ENCODE measurements at regions not wholly inside any gene's neighbourhood (a gene's known extent, or its start where the extent isn't known, plus 50 kb on each side); places are given as distances from the start of the nearest gene placed in this dataset.

DNA sequence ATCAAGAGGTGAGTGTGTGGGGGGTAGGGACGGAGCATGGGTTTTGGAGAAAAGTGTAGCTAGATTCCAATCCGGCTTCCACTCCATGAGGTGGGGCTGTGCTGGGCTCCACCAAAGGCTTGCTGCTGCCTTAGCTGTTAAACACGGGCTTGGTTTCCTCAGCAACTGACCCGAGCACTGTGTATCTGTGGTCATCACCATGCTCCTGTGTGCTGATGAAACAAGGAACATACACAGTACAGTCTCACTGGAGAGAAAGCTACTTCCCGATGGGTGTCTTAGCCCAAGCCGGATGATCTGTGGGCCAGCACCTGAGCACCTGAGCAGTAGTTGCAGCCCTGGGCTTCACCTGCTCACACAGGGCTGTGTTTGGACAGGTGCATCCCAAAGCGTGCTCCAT lies 52.9 kb upstream of the VRK1 start:
- Histone ChIP-seq H3K79me1 (ENCODE audit: insufficient read depth, low read depth, low read length, poor library complexity, severe bottlenecking) (no peaks in the 10 kb centered on the region), H3K27me3 (ENCODE audit: insufficient read depth, low read length) (no peaks in the 10 kb centered on the region), H3K23me2 (ENCODE audit: insufficient read length, low read depth, low read length, poor library complexity, severe bottlenecking) (no peaks in the 10 kb centered on the region), H3K23ac (ENCODE audit: insufficient read length, low read depth, low read length) (no peak overlapping the region), H3K27ac (ENCODE audit: insufficient read length, low read depth, low read length) (no peak overlapping the region), H3K4me1 (ENCODE audit: insufficient read depth, low read length) (no peaks in the 10 kb centered on the region), H3K14ac (ENCODE audit: insufficient read depth, low read length) (no peak overlapping the region), H2AK5ac (ENCODE audit: insufficient read length, low read length) (no peak overlapping the region), H2BK20ac (ENCODE audit: low read depth, low read length, poor library complexity, severe bottlenecking) (no peak overlapping the region), H3T11ph (ENCODE audit: low read length) (no peak overlapping the region), H3K79me2 (ENCODE audit: insufficient read depth, low read length) (no peaks in the 10 kb centered on the region), H3K18ac (ENCODE audit: insufficient read length, low read depth, low read length) (no peak overlapping the region), H2BK15ac (ENCODE audit: low read depth, low read length) (no peak overlapping the region), H4K20me1 (ENCODE audit: control insufficient read depth, insufficient read depth, insufficient read length) (no peaks in the 10 kb centered on the region), H4K8ac (replicated peaks; ENCODE audit: insufficient read length, low read depth, low read length) (no peak overlapping the region), H3K4me2 (ENCODE audit: insufficient read depth, insufficient read length, low read length) (no peak overlapping the region), H3K56ac (ENCODE audit: insufficient read length, low read depth, low read length) (no peak overlapping the region), H3K9me3 (ENCODE audit: control insufficient read depth, low read depth, low read length) (no peaks in the 10 kb centered on the region), H2BK5ac (ENCODE audit: insufficient read length, low read length) (no peak overlapping the region), H2AFZ (ENCODE audit: low read length) (no peak overlapping the region), H2BK120ac (ENCODE audit: low read depth, low read length, poor library complexity, severe bottlenecking) (no peak overlapping the region), H3K4ac (ENCODE audit: low read depth, low read length) (no peak overlapping the region), H4K91ac (ENCODE audit: insufficient read length, low read depth, low read length) (no peak overlapping the region), H3K9ac (ENCODE audit: extremely low read depth, insufficient read length, low read length) (no peak overlapping the region), H2BK12ac (ENCODE audit: insufficient read length, low read depth, low read length) (no peak overlapping the region), H4K5ac (ENCODE audit: insufficient read length, low read depth, low read length) (no peak overlapping the region)
- Mint-ChIP-seq H3K9me3 (peaks cover 0 to 6% of the 10 kb centered on the region in 2 experiments; a peak in 1 of 5 replicates), H3K36me3 (ENCODE audit: insufficient read depth in 1 of 3, low read depth in 3 of 3) (no peaks in the 10 kb centered on the region), H3K27ac (no peak overlapping the region; a peak in 1 of 7 replicates), H3K4me3 (no peak overlapping the region), H3K27me3 (ENCODE audit: low read depth) (peaks cover 40% of the 10 kb centered on the region), H3K4me1 (peaks cover 16 to 21% of the 10 kb centered on the region in 2 experiments)
- DNase-seq, result no peak
- WGBS (ENCODE audit: extremely low coverage, insufficient read length, low lambda C conversion rate), result no CpG with 5 or more reads among the region's 7 CpGs
- TF ChIP-seq, protein P1, sequence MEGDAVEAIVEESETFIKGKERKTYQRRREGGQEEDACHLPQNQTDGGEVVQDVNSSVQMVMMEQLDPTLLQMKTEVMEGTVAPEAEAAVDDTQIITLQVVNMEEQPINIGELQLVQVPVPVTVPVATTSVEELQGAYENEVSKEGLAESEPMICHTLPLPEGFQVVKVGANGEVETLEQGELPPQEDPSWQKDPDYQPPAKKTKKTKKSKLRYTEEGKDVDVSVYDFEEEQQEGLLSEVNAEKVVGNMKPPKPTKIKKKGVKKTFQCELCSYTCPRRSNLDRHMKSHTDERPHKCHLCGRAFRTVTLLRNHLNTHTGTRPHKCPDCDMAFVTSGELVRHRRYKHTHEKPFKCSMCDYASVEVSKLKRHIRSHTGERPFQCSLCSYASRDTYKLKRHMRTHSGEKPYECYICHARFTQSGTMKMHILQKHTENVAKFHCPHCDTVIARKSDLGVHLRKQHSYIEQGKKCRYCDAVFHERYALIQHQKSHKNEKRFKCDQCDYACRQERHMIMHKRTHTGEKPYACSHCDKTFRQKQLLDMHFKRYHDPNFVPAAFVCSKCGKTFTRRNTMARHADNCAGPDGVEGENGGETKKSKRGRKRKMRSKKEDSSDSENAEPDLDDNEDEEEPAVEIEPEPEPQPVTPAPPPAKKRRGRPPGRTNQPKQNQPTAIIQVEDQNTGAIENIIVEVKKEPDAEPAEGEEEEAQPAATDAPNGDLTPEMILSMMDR (conservative IDR thresholded peaks at IDR 0.05), result no peak

All from H9 (cell line).